ENCODE measurements at regions not wholly inside any gene's neighbourhood (a gene's known extent, or its start where the extent isn't known, plus 50 kb on each side); places are given as distances from the start of the nearest gene placed in this dataset.

DNA sequence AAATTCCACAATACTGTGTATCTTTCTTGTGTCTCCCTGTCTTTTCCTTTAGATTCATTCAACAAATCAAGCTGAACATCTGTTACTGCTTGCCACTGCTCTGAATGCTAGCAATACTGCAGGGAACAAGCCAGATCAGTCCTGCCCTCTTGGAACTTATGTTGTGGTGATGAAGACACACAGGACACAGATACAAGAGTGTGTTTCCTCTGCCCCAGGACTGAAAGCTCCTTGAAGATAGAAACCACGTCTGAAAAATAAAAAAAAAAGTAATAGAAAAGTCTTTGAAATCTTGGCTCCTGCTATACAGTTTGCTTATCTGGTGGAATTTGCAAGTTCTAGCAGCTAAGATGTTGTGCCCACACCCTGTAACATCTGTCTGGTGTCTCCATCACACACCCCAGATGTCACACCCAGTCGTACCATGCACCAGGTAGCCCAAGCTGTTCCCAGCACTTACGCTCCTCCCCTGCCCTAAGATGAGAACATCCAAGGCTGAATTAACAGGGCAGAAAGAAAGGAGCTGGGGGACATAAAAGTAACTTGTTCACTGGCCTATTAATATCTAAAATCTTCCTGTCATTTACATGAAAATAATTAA, 80.2 kb upstream of the GALNT2 start:
- Histone ChIP-seq H3K9ac (no peak overlapping the region), H3K9me3 (0 out of 2 replicates have a peak, but pooled peaks cover 3% of the 10 kb centered on the region), H3K27ac (no peak overlapping the region), H3K27me3 (no peaks in the 10 kb centered on the region), H3K4me2 (no peak overlapping the region), H3K36me3 (no peaks in the 10 kb centered on the region), H4K20me1 (no peaks in the 10 kb centered on the region), H3K4me1 (peaks cover 22% of the 10 kb centered on the region), H3K4me3 (no peak overlapping the region)
- no peak for TF ChIP-seq Cebpa-rat (IDR thresholded peaks at IDR 0.05)

DNA sequence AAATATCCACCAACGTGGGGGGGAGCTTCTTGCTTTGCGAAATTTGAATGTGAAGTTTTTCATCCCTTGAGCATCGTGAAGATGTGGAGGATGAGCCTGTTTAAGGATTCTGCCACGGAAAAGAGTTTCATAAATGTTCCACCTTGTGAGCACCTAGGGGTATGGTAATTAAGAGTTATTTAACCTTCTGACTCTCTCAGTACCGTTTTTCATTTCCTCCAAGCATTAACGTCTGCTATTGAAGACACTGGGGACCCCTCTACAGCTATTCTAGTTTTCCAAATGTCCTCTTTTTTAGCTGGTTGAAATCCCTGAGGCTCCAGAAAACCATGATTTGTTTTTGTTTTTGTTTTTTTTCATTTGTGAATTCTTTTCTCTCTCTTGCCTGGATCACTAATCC, 79.1 kb upstream of the GALNT2 start:
- H4K20me1 ChIP-seq = no peaks in the 10 kb centered on the region

DNA sequence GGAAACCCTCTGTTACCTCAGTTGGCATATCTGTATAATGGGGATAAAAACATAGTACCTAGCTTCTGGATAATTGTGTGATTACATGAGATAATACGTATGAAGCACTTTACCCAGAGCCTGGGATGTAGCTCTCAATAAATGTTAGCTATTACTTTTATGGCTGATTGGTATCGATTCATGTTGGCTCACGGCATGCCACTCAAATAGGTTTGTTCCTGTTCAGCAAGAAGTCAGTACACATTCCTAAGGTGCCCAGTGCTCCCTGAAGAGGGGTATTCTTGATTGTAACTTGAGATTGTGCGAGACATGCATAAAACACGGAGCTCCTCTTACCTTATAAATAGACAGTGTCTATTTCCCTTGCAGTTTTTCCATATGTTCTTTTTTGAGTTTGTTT, 78.5 kb upstream of the GALNT2 start:
- Histone ChIP-seq H3K4me1 (peaks cover 20% of the 10 kb centered on the region), H3K4me2 (no peak overlapping the region), H3K27me3 (no peaks in the 10 kb centered on the region), H4K20me1 (no peaks in the 10 kb centered on the region), H3K9ac (no peak overlapping the region), H3K4me3 (no peak overlapping the region), H3K27ac (no peak overlapping the region), H3K9me3 (no peaks in the 10 kb centered on the region), H3K36me3 (no peaks in the 10 kb centered on the region)
- TF ChIP-seq Cebpa-rat (IDR thresholded peaks at IDR 0.05) = no peak

More for the DNA sequence above, 79.1 kb upstream of the GALNT2 start:
- Histone ChIP-seq H3K27ac (no peak overlapping the region), H3K4me1 (peaks cover 22% of the 10 kb centered on the region), H3K36me3 (no peaks in the 10 kb centered on the region), H3K4me2 (no peak overlapping the region), H3K4me3 (no peak overlapping the region), H3K9ac (no peak overlapping the region), H3K9me3 (0 out of 2 replicates have a peak, but pooled peaks cover 3% of the 10 kb centered on the region), H3K27me3 (no peaks in the 10 kb centered on the region)
- TF ChIP-seq Cebpa-rat (IDR thresholded peaks at IDR 0.05) = no peak

DNA sequence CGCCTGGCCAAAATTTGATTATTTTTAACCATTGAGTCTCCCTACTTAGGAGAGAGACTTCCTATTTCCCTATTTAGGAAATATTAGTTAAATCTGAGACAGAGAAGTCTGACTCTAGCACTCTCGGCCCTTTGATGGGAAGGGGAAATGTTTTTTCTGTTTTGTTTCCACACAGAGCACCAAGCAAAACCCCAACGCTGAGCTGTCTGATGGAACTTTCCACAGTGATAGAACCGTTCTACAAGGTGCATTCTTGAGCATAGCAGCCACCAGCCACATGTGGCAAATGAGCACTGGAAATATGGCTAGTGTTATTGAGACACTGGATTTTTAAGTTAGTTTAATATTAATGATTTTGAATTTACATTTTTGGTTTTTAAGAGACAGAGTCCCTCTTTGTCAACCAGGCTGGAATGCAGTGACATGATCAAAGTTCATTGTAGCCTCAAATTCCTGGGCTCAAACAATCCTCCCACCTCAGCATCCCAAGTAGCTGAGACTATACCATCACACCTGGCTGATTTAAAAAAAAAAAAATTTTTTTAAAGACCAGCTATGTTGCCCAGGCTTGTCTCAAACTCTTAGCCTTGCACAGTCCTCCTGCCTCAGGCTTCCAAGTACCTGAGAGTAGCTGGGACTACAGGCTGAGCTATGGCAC, 77.3 kb upstream of the GALNT2 start:
- H3K27me3 ChIP-seq = peaks cover 4% of the 10 kb centered on the region; the same call in 1 of the 2 replicates
- no peak overlapping the region for H3K9ac ChIP-seq
- H3K9me3 ChIP-seq = no peaks in the 10 kb centered on the region
- H4K20me1 ChIP-seq = no peaks in the 10 kb centered on the region
- no peak overlapping the region for H3K4me3 ChIP-seq
- H3K4me2 ChIP-seq = no peak overlapping the region
- H3K4me1 ChIP-seq = peaks cover 9% of the 10 kb centered on the region; the same call in 1 of the 2 replicates
- H3K36me3 ChIP-seq = no peaks in the 10 kb centered on the region
- H3K27ac ChIP-seq = no peak overlapping the region
- no peak for TF ChIP-seq Cebpa-rat (IDR thresholded peaks at IDR 0.05)

DNA sequence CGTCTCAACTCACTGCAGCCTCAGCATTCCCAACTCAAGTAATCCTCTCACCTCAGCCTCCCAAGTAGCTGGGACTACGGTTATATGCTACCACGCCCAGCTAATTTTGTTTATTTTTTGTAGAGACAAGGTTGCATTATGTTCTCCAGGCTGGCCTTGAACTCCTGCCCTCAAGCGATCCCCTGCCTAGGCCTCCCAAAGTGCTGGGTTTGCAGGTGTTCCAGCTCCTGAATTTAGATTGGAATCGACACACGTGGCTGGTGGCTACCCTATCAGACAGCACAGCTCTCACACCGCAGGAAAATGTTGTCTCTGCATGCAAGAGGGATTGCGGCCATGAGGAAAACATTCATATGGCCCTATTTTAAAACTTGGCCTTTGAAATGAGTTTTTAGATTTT, 76.7 kb upstream of the GALNT2 start:
- no peaks in the 10 kb centered on the region for H3K36me3 ChIP-seq
- H3K27me3 ChIP-seq = peaks cover 4% of the 10 kb centered on the region; the same call in 1 of the 2 replicates
- H3K9ac ChIP-seq = no peak overlapping the region
- no peak overlapping the region for H3K4me3 ChIP-seq
- no peak overlapping the region for H3K4me2 ChIP-seq
- no peaks in the 10 kb centered on the region for H4K20me1 ChIP-seq
- TF ChIP-seq Cebpa-rat (IDR thresholded peaks at IDR 0.05) = no peak
- H3K9me3 ChIP-seq = no peaks in the 10 kb centered on the region
- peaks cover 5% of the 10 kb centered on the region; the same call in 1 of the 2 replicates for H3K4me1 ChIP-seq
- H3K27ac ChIP-seq = no peak overlapping the region

DNA sequence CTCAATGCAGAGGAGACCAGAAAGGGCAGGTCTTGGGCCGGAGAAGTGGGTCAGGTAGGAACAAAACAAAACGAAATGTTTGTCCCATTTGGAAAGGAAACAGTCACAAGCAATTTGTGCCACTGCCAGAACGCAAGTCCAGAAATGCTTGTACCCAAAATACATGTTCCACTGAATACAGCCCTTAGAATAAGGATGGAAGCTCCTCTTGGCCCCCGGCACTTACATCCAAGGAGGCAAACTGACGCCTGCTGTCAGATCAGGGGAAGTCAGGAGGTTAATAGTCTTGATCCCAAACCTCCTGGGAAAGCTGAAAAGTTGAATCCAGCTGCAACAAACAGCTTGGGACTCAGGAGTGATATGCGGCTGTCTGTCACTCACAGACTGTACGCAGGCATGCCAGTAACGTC, 75.9 kb upstream of the GALNT2 start:
- Histone ChIP-seq H3K9ac (no peak overlapping the region), H3K9me3 (no peaks in the 10 kb centered on the region), H3K4me1 (no peaks in the 10 kb centered on the region), H4K20me1 (no peaks in the 10 kb centered on the region), H3K4me2 (no peak overlapping the region), H3K27me3 (peaks cover 4% of the 10 kb centered on the region; the same call in 1 of the 2 replicates), H3K27ac (no peak overlapping the region), H3K4me3 (no peak overlapping the region), H3K36me3 (no peaks in the 10 kb centered on the region)
- TF ChIP-seq Cebpa-rat (IDR thresholded peaks at IDR 0.05) = no peak

DNA sequence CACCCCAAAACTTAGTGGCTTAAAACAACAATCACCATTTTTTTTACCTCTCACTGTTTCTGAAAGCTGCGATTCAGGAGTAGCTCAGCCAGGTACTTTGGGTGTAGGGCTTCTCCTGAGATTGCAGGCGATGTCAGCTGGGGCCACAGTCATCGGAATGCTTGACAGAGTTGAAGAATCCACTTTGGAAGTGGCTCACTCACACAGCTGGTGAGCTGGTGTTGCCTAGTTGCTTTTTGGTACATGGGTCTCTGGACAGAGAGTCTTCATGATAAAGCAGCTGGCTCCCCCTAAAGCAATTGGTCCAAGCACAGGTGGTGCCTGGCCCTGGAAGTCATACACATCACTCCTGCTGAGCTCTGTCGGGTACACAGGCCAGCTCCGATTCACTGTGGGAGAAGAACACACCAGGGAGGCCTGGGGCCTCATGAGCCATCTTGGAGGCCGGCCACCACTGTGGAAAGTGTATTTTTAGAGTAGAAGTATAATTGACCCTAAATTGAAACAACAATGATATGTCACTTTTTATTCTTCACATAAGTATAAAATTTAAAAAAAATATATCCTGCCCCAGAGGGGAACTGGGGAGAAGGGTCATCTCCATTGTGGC, 75.2 kb upstream of the GALNT2 start:
- H3K27ac ChIP-seq = no peak overlapping the region
- no peak overlapping the region for H3K9ac ChIP-seq
- H3K9me3 ChIP-seq = no peaks in the 10 kb centered on the region
- no peak overlapping the region for H3K4me2 ChIP-seq
- no peak for TF ChIP-seq Cebpa-rat (IDR thresholded peaks at IDR 0.05)
- H3K4me3 ChIP-seq = no peak overlapping the region
- peaks cover 4% of the 10 kb centered on the region; the same call in 1 of the 2 replicates for H3K27me3 ChIP-seq
- H3K36me3 ChIP-seq = no peaks in the 10 kb centered on the region
- no peaks in the 10 kb centered on the region for H3K4me1 ChIP-seq
- no peaks in the 10 kb centered on the region for H4K20me1 ChIP-seq

DNA sequence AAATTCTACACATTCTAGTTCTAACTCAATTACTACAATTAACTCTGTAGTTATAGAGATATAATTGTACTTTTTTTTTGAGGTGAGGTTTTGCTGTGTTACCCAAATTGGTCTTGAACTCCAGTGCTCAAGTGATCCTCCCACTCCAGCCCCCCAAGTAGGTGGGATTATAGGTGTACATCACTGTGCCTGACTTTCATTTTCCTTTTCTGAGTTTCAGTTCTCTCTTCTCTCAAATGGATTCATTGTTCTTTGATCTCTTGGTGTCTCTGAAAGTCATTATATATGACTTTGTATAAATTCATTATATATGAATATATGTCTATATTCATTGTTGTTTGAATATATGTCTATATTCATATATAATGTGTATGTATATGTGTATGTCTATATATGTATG, 74.0 kb upstream of the GALNT2 start:
- no peaks in the 10 kb centered on the region for H3K36me3 ChIP-seq
- no peak overlapping the region for H3K9ac ChIP-seq
- H3K9me3 ChIP-seq = no peaks in the 10 kb centered on the region
- no peak for TF ChIP-seq Cebpa-rat (IDR thresholded peaks at IDR 0.05)
- no peak overlapping the region for H3K4me2 ChIP-seq
- H3K27ac ChIP-seq = no peak overlapping the region
- H3K4me1 ChIP-seq = no peaks in the 10 kb centered on the region
- no peak overlapping the region for H3K4me3 ChIP-seq
- H3K27me3 ChIP-seq = peaks cover 4% of the 10 kb centered on the region; the same call in 1 of the 2 replicates
- H4K20me1 ChIP-seq = no peaks in the 10 kb centered on the region

DNA sequence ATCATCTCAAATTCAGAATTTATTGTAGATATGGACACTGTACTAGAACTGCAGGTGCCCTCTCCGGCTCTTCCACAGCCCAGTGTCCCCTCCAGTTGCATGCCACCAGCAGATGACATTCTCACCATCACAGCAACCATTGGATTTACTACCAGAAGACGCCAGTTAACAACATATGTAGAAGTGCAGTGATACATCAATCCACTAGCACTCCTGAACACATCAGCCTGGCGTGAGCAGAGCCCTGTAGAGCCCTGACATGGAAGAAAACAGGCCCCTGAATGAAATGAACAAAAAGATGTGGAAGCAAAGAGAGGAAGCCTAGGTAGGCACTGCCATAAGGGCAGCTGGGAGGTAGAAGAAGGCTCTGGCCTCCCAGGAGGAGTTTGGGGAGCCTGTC, 73.1 kb upstream of the GALNT2 start:
- no peak overlapping the region for H3K27ac ChIP-seq
- peaks cover 4% of the 10 kb centered on the region; the same call in 1 of the 2 replicates for H3K27me3 ChIP-seq
- H3K4me3 ChIP-seq = no peak overlapping the region
- H3K4me1 ChIP-seq = no peaks in the 10 kb centered on the region
- H3K9me3 ChIP-seq = no peaks in the 10 kb centered on the region
- no peaks in the 10 kb centered on the region for H4K20me1 ChIP-seq
- no peak overlapping the region for H3K9ac ChIP-seq
- no peaks in the 10 kb centered on the region for H3K36me3 ChIP-seq
- no peak for TF ChIP-seq Cebpa-rat (IDR thresholded peaks at IDR 0.05)
- no peak overlapping the region for H3K4me2 ChIP-seq

DNA sequence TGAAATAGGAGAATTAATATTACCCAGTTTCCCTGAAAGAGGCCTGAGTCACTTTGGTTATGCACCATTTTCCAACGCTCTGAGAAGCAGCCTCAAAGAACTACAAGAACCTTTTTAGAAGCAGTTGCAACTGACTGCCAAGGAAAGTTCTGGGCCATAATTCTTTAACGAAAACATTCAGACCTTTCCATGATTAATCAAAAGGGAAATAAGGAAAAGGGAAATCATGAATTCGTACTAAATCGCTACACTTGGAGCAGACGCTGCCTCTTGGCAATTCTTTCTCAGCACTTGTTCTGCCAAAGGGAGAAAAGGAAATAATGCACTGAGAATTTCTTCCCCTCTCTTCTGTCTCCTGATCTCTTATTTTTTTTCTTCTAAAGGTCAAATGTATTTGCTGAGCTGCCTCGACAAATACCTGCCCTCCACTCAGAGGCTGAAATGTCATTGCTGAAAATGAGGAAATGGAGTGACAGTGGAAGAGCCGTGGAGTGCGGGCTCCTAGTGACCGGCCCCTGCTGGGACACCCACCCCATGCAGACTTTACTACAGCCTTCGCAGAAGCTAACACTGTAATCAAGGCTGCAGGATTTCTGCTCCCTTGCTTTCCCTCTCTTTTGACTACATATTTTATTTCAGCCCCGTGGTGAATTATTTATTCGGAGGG, 67.9 kb upstream of the GALNT2 start:
- Histone ChIP-seq H3K36me3 (no peaks in the 10 kb centered on the region), H3K9ac (no peak overlapping the region), H3K4me2 (no peak overlapping the region), H3K9me3 (no peaks in the 10 kb centered on the region), H3K4me3 (no peak overlapping the region), H3K4me1 (no peaks in the 10 kb centered on the region), H3K27me3 (peaks cover 1% of the 10 kb centered on the region; the same call in 1 of the 2 replicates), H3K27ac (no peak overlapping the region), H4K20me1 (no peaks in the 10 kb centered on the region)
- TF ChIP-seq Cebpa-rat (IDR thresholded peaks at IDR 0.05) = no peak

Data from BLaER1 (cell line).